ENCODE measurements at regions not wholly inside any gene's neighbourhood (a gene's known extent, or its start where the extent isn't known, plus 50 kb on each side); places are given as distances from the start of the nearest gene placed in this dataset.

DNA sequence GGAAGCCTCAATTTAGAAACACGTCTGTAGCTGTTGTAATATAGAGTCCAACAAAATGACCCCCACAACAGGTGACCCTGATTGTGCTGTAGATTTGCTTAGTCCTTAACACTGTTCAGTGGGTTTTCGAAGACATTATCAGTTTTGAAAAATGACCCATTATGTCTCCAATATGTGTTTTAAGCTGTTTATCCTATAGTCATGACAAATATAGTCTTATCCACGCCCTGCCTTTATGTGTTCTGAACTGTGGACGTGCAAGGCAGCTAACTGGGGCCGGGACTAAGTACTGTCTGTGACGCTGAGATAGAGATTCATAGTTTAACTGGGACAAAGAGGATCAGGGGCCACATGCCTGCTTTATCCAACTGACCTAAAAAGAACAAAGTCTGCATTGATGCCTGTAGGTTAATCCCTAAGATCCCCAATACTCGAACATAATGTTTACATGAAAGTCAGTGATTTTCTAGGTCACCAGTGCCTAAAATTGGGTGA lies 192.4 kb downstream of the CD83 start:
- no peak for TF ChIP-seq EZH2 (IDR thresholded peaks at IDR 0.05; ENCODE audit: insufficient read depth, poor library complexity, severe bottlenecking)
- TF ChIP-seq EZH2phosphoT487 (IDR thresholded peaks at IDR 0.05; ENCODE audit: insufficient read depth, low read depth): no peak
- H3K9me3 ChIP-seq (ENCODE audit: low read depth): no peaks in the 10 kb centered on the region
- H3K9ac ChIP-seq: no peak overlapping the region
- no peaks in the 10 kb centered on the region for H3K27me3 ChIP-seq (replicated peaks; ENCODE audit: insufficient read depth)
- DNase-seq: no peak
- H3F3A ChIP-seq (ENCODE audit: insufficient read depth): no peaks in the 10 kb centered on the region
- no peaks in the 10 kb centered on the region for H3K9me2 ChIP-seq (ENCODE audit: insufficient read depth)
- in situ Hi-C loops (cut with MboI): no loop called here
- H4K20me1 ChIP-seq (ENCODE audit: insufficient read depth): no peaks in the 10 kb centered on the region
- H3K4me1 ChIP-seq (ENCODE audit: insufficient read depth): no peaks in the 10 kb centered on the region
- H3K4me3 ChIP-seq: no peak overlapping the region
- no peaks in the 10 kb centered on the region for H3K79me2 ChIP-seq (ENCODE audit: insufficient read depth)
- WGBS, 2 experiments (ENCODE audit: low coverage in 1 of 2, low lambda C conversion rate in 2 of 2, missing lambda C conversion rate in 2 of 2): 74 to 76% methylated on average over 7 of the region's 7 CpGs
- H3K4me2 ChIP-seq (ENCODE audit: unreplicated experiment): no peak overlapping the region
- H3K27ac ChIP-seq: no peak overlapping the region
- no peaks in the 10 kb centered on the region for H3K36me3 ChIP-seq (ENCODE audit: low read depth)
- no peak overlapping the region for H2AFZ ChIP-seq

DNA sequence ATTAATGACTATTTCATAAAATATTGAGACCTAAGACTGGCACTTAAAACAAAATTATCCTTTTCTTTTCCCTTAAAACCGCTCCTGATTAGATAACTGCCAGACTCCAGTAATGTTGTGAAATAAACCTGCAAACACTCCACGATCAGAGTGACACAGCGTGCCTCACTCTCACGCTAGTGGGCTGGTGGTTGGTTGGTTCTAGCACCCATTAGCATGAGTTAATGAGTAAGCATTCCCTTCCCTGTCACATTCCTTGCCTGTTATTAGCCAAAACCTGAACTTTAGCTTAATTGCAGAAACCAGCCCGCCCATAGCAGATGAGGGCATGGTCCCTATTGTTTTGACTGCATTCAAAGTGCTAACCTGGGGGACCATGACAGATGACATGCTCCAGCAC lies 193.4 kb downstream of the CD83 start:
- no peak overlapping the region for H3K4me2 ChIP-seq (ENCODE audit: unreplicated experiment)

DNA sequence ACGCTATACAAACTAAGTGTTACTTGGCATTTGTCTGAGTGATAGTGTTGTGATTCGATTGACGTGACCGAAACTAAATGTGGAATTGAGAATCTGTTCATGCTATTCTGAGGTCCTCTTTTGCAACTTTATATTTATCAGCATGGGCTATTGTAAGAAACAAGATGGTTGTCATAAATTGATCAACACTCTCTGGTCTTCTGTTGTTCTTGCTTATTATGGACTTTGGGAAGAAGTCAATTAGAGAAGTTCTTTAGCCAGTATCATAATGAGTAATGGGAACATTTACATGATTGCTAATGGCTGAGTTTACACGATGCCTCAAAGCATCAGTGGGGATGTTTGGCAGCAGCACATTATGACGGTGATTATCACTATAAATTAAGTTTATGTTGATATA lies 195.0 kb downstream of the CD83 start:
- Histone ChIP-seq H3K27me3 (replicated peaks; ENCODE audit: insufficient read depth) (no peaks in the 10 kb centered on the region), H3F3A (ENCODE audit: insufficient read depth) (no peaks in the 10 kb centered on the region), H3K79me2 (ENCODE audit: insufficient read depth) (no peaks in the 10 kb centered on the region), H3K9me2 (ENCODE audit: insufficient read depth) (no peaks in the 10 kb centered on the region), H3K4me3 (no peak overlapping the region), H2AFZ (no peak overlapping the region), H3K9ac (no peak overlapping the region), H4K20me1 (ENCODE audit: insufficient read depth) (no peaks in the 10 kb centered on the region), H3K27ac (no peak overlapping the region), H3K4me2 (ENCODE audit: unreplicated experiment) (no peak overlapping the region), H3K4me1 (ENCODE audit: insufficient read depth) (no peaks in the 10 kb centered on the region), H3K36me3 (ENCODE audit: low read depth) (no peaks in the 10 kb centered on the region), H3K9me3 (ENCODE audit: low read depth) (no peaks in the 10 kb centered on the region)
- no peak for DNase-seq
- in situ Hi-C loops (cut with MboI): no loop called here
- 79% methylated on average over 6 of the region's 6 CpGs for WGBS, 2 experiments (ENCODE audit: low coverage in 1 of 2, low lambda C conversion rate in 2 of 2, missing lambda C conversion rate in 2 of 2)
- TF ChIP-seq EZH2phosphoT487 (IDR thresholded peaks at IDR 0.05; ENCODE audit: insufficient read depth, low read depth) (no peak), EZH2 (IDR thresholded peaks at IDR 0.05; ENCODE audit: insufficient read depth, poor library complexity, severe bottlenecking) (no peak)

More for the DNA sequence above, 193.4 kb downstream of the CD83 start:
- Histone ChIP-seq H3K79me2 (ENCODE audit: insufficient read depth) (no peaks in the 10 kb centered on the region), H3K9me3 (ENCODE audit: low read depth) (no peaks in the 10 kb centered on the region), H3K9ac (no peak overlapping the region), H3F3A (ENCODE audit: insufficient read depth) (no peaks in the 10 kb centered on the region), H3K27ac (no peak overlapping the region), H3K4me3 (no peak overlapping the region), H2AFZ (no peak overlapping the region), H4K20me1 (ENCODE audit: insufficient read depth) (no peaks in the 10 kb centered on the region), H3K9me2 (ENCODE audit: insufficient read depth) (no peaks in the 10 kb centered on the region), H3K4me1 (ENCODE audit: insufficient read depth) (no peaks in the 10 kb centered on the region), H3K36me3 (ENCODE audit: low read depth) (no peaks in the 10 kb centered on the region), H3K27me3 (replicated peaks; ENCODE audit: insufficient read depth) (no peaks in the 10 kb centered on the region)
- 79% methylated on average over 5 of the region's 5 CpGs for WGBS, 2 experiments (ENCODE audit: low coverage in 1 of 2, low lambda C conversion rate in 2 of 2, missing lambda C conversion rate in 2 of 2)
- TF ChIP-seq EZH2 (IDR thresholded peaks at IDR 0.05; ENCODE audit: insufficient read depth, poor library complexity, severe bottlenecking) (no peak), EZH2phosphoT487 (IDR thresholded peaks at IDR 0.05; ENCODE audit: insufficient read depth, low read depth) (no peak)
- no peak for DNase-seq
- in situ Hi-C loops (cut with MboI): no loop called here

DNA sequence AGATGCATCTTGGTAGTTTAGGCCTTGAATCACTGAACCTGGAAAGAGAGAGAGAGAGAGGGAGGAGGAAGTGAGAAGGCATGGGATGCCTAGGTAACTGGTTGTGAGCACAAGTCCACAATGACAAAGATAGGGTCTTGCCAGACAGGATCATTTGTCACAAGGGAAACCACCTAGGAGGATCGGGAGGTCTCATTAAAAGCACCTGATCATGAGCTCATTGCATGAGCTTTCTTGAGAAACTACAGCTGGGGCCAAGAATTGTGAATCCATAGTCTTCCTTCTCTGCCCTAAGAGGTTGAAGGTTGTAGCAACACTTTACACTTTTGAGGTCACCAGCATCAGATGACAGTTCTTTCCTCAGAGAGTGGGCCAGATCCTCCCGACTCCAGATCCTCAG lies 195.7 kb downstream of the CD83 start:
- no peak overlapping the region for H3K4me3 ChIP-seq
- H3K79me2 ChIP-seq (ENCODE audit: insufficient read depth): no peaks in the 10 kb centered on the region
- TF ChIP-seq EZH2 (IDR thresholded peaks at IDR 0.05; ENCODE audit: insufficient read depth, poor library complexity, severe bottlenecking) (no peak), EZH2phosphoT487 (IDR thresholded peaks at IDR 0.05; ENCODE audit: insufficient read depth, low read depth) (no peak)
- H3K9ac ChIP-seq: no peak overlapping the region
- no peak overlapping the region for H3K4me2 ChIP-seq (ENCODE audit: unreplicated experiment)
- H3K27me3 ChIP-seq (replicated peaks; ENCODE audit: insufficient read depth): no peaks in the 10 kb centered on the region
- H3K9me2 ChIP-seq (ENCODE audit: insufficient read depth): no peaks in the 10 kb centered on the region
- H3K27ac ChIP-seq: no peak overlapping the region
- no peaks in the 10 kb centered on the region for H4K20me1 ChIP-seq (ENCODE audit: insufficient read depth)
- no peaks in the 10 kb centered on the region for H3K4me1 ChIP-seq (ENCODE audit: insufficient read depth)
- no peaks in the 10 kb centered on the region for H3K9me3 ChIP-seq (ENCODE audit: low read depth)
- WGBS, 2 experiments (ENCODE audit: low coverage in 1 of 2, low lambda C conversion rate in 2 of 2, missing lambda C conversion rate in 2 of 2): 86 to 92% methylated on average over 2 of the region's 2 CpGs
- in situ Hi-C loops (cut with MboI): no loop called here
- H3F3A ChIP-seq (ENCODE audit: insufficient read depth): no peaks in the 10 kb centered on the region
- no peak overlapping the region for H2AFZ ChIP-seq
- no peak for DNase-seq
- H3K36me3 ChIP-seq (ENCODE audit: low read depth): no peaks in the 10 kb centered on the region

DNA sequence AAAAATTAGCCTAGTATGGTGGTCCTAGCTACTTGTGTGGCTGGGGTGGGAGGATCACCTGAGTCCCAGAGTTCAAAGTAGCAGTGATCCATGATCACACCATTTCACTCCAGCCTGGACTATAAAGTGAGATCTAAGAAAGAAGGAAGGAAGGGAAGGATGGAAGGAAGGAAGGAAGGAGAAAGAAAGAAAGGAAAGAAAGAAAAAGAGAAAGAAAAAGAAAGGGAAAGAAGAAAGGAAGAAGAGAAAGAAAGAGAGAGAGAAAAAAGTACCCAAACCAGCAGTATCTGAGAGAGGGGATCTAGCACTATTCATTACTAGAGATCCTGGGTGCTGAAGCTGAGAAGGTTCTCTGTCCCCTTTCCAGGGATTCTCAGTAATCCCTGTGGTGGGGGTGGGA lies 197.8 kb downstream of the CD83 start:
- H4K20me1 ChIP-seq (ENCODE audit: insufficient read depth): no peaks in the 10 kb centered on the region

More for the DNA sequence above, 197.8 kb downstream of the CD83 start:
- H3K79me2 ChIP-seq (ENCODE audit: insufficient read depth): no peaks in the 10 kb centered on the region
- H3K4me1 ChIP-seq (ENCODE audit: insufficient read depth): no peaks in the 10 kb centered on the region
- no peak overlapping the region for H3K27ac ChIP-seq
- H3K4me2 ChIP-seq (ENCODE audit: unreplicated experiment): no peak overlapping the region
- in situ Hi-C loops (cut with MboI): no loop called here
- no peaks in the 10 kb centered on the region for H3F3A ChIP-seq (ENCODE audit: insufficient read depth)
- TF ChIP-seq EZH2 (IDR thresholded peaks at IDR 0.05; ENCODE audit: insufficient read depth, poor library complexity, severe bottlenecking) (no peak), EZH2phosphoT487 (IDR thresholded peaks at IDR 0.05; ENCODE audit: insufficient read depth, low read depth) (no peak)
- no peaks in the 10 kb centered on the region for H3K9me2 ChIP-seq (ENCODE audit: insufficient read depth)
- no peaks in the 10 kb centered on the region; the same call in 1 of the 2 replicates for H3K27me3 ChIP-seq (replicated peaks; ENCODE audit: insufficient read depth)
- H3K36me3 ChIP-seq (ENCODE audit: low read depth): no peaks in the 10 kb centered on the region
- no peaks in the 10 kb centered on the region for H3K9me3 ChIP-seq (ENCODE audit: low read depth)
- no peak overlapping the region for H3K9ac ChIP-seq
- no peak overlapping the region for H3K4me3 ChIP-seq
- DNase-seq: no peak
- H2AFZ ChIP-seq: no peak overlapping the region

Measured in GM23248 (cell line).